Panc1 (cell line): ENCODE measurements at regions not wholly inside any gene's neighbourhood (a gene's known extent, or its start where the extent isn't known, plus 50 kb on each side); places are given as distances from the start of the nearest gene placed in this dataset.

Experiments used
- CTCF ChIP-seq: fragments of 450-650 bp; IDR thresholded peaks from 2 replicates; pipeline ENCODE4 v1.5.1; 2017; ENCODE audit warnings: mild to moderate bottlenecking
- POLR2AphosphoS5 ChIP-seq: IDR thresholded peaks from 2 replicates; pipeline ENCODE4 v1.6.1; 2012; ENCODE audit warnings: mild to moderate bottlenecking, low read depth, low read length, moderate library complexity
- REST ChIP-seq, 2 experiments: IDR thresholded peaks; 2 replicates each; pipeline ENCODE4 v1.6.1; 2011 to 2012; ENCODE audit warnings: low read depth in 2 of 2, control low read depth in 1 of 2, low read length in 1 of 2, mild to moderate bottlenecking in 1 of 2, moderate library complexity in 1 of 2; ENCODE audit not compliant: insufficient read depth in 1 of 2
- TCF7L2 ChIP-seq: IDR thresholded peaks from 2 replicates; pipeline ENCODE4 v1.6.1; 2011; ENCODE audit warnings: mild to moderate bottlenecking, low read depth, low read length, inconsistent platforms

- no peak for TF ChIP-seq POLR2AphosphoS5
- TF ChIP-seq CTCF = no peak
- TF ChIP-seq TCF7L2 = no peak
- no peak for TF ChIP-seq REST (IDR thresholded peaks at IDR 0.05; ENCODE audit: insufficient read depth in 1 of 2, low read depth in 2 of 2, low read length in 1 of 2)
Observed at GRCh38 chr18:2331491-2331890, 239.8 kb downstream of the METTL4 start.
